Stomach (tissue), 4 donors: ENCODE measurements at regions not wholly inside any gene's neighbourhood (a gene's known extent, or its start where the extent isn't known, plus 50 kb on each side); places are given as distances from the start of the nearest gene placed in this dataset.

Experiments
- EP300 ChIP-seq: sonication (generic); formaldehyde crosslinking; IDR thresholded peaks from one replicate; pipeline ENCODE4 v1.6.1; 2017; ENCODE audit warnings: antibody characterized with exemption
- POLR2A ChIP-seq, 4 donors: fragments of 450-650 bp; IDR thresholded peaks; one replicate each; pipeline ENCODE4 v1.6.1; 2016; ENCODE audit warnings: antibody characterized with exemption in 4 of 4, control low read depth in 2 of 4, mild to moderate bottlenecking in 1 of 4, moderate library complexity in 1 of 4
- POLR2AphosphoS5 ChIP-seq, 3 donors: sonication (generic); formaldehyde crosslinking; IDR thresholded peaks; one replicate each; pipeline ENCODE4 v1.6.1; 2016; ENCODE audit warnings: antibody characterized with exemption in 3 of 3
- TF ChIP-seq, protein P1 (sequence below), 7 experiments: fragments of 450-650 bp in 4 of 7; fragments of 200-600 bp in 3 of 7; sonication (generic) in 3 of 7; IDR thresholded peaks; one replicate each; pipeline ENCODE4 v1.5.1; 2016 to 2019; ENCODE audit warnings: antibody characterized with exemption in 7 of 7, control low read depth in 2 of 7, mild to moderate bottlenecking in 1 of 7

DNA sequence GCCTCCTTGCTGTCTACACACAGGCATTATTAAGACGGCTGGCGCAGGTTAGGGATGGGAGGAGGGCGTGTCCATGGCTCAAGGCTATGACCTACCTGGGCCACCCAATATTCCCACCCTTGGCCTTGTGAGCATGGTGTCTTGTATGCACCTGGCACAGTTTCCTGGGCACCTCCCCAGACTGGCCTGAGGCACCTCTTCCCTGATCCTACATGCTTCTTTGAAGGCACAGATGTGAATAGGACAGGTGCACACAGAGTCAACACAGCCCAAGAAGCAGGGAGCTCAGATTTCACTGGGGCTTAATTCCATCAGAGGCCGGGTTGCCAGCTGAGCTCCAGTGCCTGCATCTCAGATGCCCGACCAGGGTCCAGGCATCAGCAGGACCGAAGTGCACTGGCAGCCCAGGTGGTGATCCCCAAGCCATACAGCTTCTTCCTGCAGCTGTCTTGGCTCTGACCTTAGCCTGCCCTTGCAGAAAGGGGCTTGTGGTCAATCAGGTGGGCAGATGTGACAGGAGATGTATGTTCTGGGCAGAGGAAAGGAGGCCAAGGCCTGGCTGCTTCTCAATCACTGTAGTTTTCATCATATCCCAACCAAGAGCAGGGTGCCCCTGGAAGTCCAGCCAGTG, 287.7 kb downstream of the CLIC5 start:
- TF ChIP-seq, protein P1, sequence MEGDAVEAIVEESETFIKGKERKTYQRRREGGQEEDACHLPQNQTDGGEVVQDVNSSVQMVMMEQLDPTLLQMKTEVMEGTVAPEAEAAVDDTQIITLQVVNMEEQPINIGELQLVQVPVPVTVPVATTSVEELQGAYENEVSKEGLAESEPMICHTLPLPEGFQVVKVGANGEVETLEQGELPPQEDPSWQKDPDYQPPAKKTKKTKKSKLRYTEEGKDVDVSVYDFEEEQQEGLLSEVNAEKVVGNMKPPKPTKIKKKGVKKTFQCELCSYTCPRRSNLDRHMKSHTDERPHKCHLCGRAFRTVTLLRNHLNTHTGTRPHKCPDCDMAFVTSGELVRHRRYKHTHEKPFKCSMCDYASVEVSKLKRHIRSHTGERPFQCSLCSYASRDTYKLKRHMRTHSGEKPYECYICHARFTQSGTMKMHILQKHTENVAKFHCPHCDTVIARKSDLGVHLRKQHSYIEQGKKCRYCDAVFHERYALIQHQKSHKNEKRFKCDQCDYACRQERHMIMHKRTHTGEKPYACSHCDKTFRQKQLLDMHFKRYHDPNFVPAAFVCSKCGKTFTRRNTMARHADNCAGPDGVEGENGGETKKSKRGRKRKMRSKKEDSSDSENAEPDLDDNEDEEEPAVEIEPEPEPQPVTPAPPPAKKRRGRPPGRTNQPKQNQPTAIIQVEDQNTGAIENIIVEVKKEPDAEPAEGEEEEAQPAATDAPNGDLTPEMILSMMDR (IDR thresholded peaks at IDR 0.05), result no peak
- TF ChIP-seq POLR2AphosphoS5 (IDR thresholded peaks at IDR 0.05), result no peak
- TF ChIP-seq EP300, result no peak
- TF ChIP-seq POLR2A (IDR thresholded peaks at IDR 0.05), result no peak
